ENCODE measurements at regions not wholly inside any gene's neighbourhood (a gene's known extent, or its start where the extent isn't known, plus 50 kb on each side); places are given as distances from the start of the nearest gene placed in this dataset.

- no peaks in the 10 kb centered on the region for H3K4me1 ChIP-seq (ENCODE audit: insufficient read depth, low read length, poor library complexity, severe bottlenecking)
- intact Hi-C loops (cut with micrococcal nuclease; ENCODE audit: unreplicated experiment): no loop called here
- no peak overlapping the region for H3K4me2 ChIP-seq (ENCODE audit: low read length)
- no peak overlapping the region for H3K27ac ChIP-seq (ENCODE audit: low read depth, low read length, poor library complexity, severe bottlenecking)
- H3K4me3 ChIP-seq (ENCODE audit: low read depth, low read length, poor library complexity, severe bottlenecking): no peak overlapping the region
- ChIA-PET POLR2A (no interaction called here), CTCF (ENCODE audit: unreplicated experiment) (no interaction called here)
- no peak for TF ChIP-seq EZH2phosphoT487 (IDR thresholded peaks at IDR 0.05; ENCODE audit: borderline replicate concordance, low read depth, low read length)
- no peak for TF ChIP-seq CTCF (conservative IDR thresholded peaks at IDR 0.05; ENCODE audit: low read length)
- H3K36me3 ChIP-seq (ENCODE audit: insufficient read depth, low read length): no peaks in the 10 kb centered on the region
- H2AFZ ChIP-seq (ENCODE audit: low read length): no peak overlapping the region
- no peaks in the 10 kb centered on the region for H3K79me2 ChIP-seq (ENCODE audit: insufficient read depth, low read depth, low read length)
- no peak for DNase-seq (ENCODE audit: low spot score)
- BruUV-seq (replicated peaks): no TSS peak
- H3K9me3 ChIP-seq (ENCODE audit: low read length): no peaks in the 10 kb centered on the region
- no peaks in the 10 kb centered on the region for H3K9me2 ChIP-seq (ENCODE audit: insufficient read depth, low read length)
- H4K20me1 ChIP-seq (ENCODE audit: insufficient read depth, low read length): no peaks in the 10 kb centered on the region
Measured at GRCh38 chr6:159513914-159514313, 179.1 kb downstream of the SOD2 start.

DNA sequence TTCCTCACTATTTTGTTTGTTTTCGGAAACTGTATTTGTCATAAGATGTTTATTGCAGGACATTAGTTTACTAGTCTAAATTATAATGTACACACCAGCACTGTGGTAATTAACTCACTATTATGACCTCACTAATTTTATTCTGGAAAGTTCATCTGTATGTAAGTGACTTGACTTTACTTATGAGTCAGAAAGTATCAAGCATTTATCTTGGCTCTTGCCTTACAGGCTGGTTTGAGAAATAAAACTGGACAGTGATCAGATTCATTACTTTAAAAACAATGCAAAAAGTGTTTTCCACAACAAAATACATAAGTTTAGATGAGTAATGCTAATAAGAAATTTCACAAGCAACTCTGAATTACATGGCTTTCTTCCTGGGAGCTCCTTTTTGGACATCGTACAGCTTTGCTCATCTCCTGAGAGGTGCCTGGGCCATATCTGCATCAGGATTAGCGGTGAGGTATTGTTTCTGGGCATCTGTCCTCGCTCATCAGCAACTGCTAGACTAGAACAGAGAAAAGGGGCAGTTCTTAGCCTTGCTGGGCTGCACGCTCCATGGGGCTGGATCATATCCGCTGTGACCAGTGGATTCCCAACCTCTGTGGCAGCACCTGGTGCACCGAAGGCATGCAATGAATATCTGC lies 179.8 kb downstream of the SOD2 start:
- no peaks in the 10 kb centered on the region for H3K79me2 ChIP-seq (ENCODE audit: insufficient read depth, low read depth, low read length)
- H3K4me2 ChIP-seq (ENCODE audit: low read length): no peak overlapping the region
- H3K36me3 ChIP-seq (ENCODE audit: insufficient read depth, low read length): no peaks in the 10 kb centered on the region
- no peak overlapping the region for H3K27ac ChIP-seq (ENCODE audit: low read depth, low read length, poor library complexity, severe bottlenecking)
- intact Hi-C loops (cut with micrococcal nuclease; ENCODE audit: unreplicated experiment): no loop called here
- no TSS peak for BruUV-seq (replicated peaks)
- no peaks in the 10 kb centered on the region for H3K4me1 ChIP-seq (ENCODE audit: insufficient read depth, low read length, poor library complexity, severe bottlenecking)
- CTCF ChIA-PET (ENCODE audit: unreplicated experiment): no interaction called here
- no peaks in the 10 kb centered on the region for H4K20me1 ChIP-seq (ENCODE audit: insufficient read depth, low read length)
- H3K9me2 ChIP-seq (ENCODE audit: insufficient read depth, low read length): no peaks in the 10 kb centered on the region
- no peaks in the 10 kb centered on the region for H3K9me3 ChIP-seq (ENCODE audit: low read length)
- H3K4me3 ChIP-seq (ENCODE audit: low read depth, low read length, poor library complexity, severe bottlenecking): no peak overlapping the region
- POLR2A ChIA-PET: no interaction called here
- TF ChIP-seq EZH2phosphoT487 (IDR thresholded peaks at IDR 0.05; ENCODE audit: borderline replicate concordance, low read depth, low read length): no peak
- DNase-seq (ENCODE audit: low spot score): no peak
- no peak overlapping the region for H2AFZ ChIP-seq (ENCODE audit: low read length)

DNA sequence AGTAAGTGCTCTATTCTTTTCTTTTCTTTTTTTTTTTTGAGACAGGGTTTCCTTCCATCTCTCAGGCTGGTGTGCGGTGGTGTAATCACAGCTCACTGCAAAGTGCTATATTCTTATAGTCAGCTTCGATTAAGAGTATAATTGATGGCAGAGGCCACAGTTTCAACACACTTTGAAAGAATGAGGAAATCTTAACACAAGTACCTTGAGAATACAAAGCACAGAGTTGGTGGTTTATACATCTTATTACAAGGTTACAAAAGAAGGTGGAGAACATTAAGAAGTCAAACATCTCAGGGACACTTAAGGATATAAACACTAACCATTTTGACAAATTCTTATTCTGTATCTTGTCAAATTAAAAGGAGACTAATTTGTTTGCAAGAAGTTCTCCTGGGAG lies 180.5 kb downstream of the SOD2 start:
- H3K79me2 ChIP-seq (ENCODE audit: insufficient read depth, low read depth, low read length): no peaks in the 10 kb centered on the region
- H3K4me1 ChIP-seq (ENCODE audit: insufficient read depth, low read length, poor library complexity, severe bottlenecking): no peaks in the 10 kb centered on the region
- no peaks in the 10 kb centered on the region for H3K36me3 ChIP-seq (ENCODE audit: insufficient read depth, low read length)
- intact Hi-C loops (cut with micrococcal nuclease; ENCODE audit: unreplicated experiment): no loop called here
- no peak for DNase-seq (ENCODE audit: low spot score)
- no peak overlapping the region for H3K4me2 ChIP-seq (ENCODE audit: low read length)
- no peaks in the 10 kb centered on the region for H3K9me2 ChIP-seq (ENCODE audit: insufficient read depth, low read length)
- ChIA-PET CTCF (ENCODE audit: unreplicated experiment) (no interaction called here), POLR2A (interaction anchor here (0.7 kb wide), 2 partner anchors 44 to 1140 kb away, joined by 3 to 4 read pairs; no protein-coding TSS in a partner anchor)
- no peaks in the 10 kb centered on the region for H4K20me1 ChIP-seq (ENCODE audit: insufficient read depth, low read length)
- no peak for TF ChIP-seq EZH2phosphoT487 (IDR thresholded peaks at IDR 0.05; ENCODE audit: borderline replicate concordance, low read depth, low read length)
- TF ChIP-seq CTCF (conservative IDR thresholded peaks at IDR 0.05; ENCODE audit: low read length): no peak
- no peaks in the 10 kb centered on the region for H3K9me3 ChIP-seq (ENCODE audit: low read length)
- H3K4me3 ChIP-seq (ENCODE audit: low read depth, low read length, poor library complexity, severe bottlenecking): no peak overlapping the region
- BruUV-seq (replicated peaks): no TSS peak
- H2AFZ ChIP-seq (ENCODE audit: low read length): no peak overlapping the region
- no peak overlapping the region for H3K27ac ChIP-seq (ENCODE audit: low read depth, low read length, poor library complexity, severe bottlenecking)

All from OCI-LY7 (cell line).